ENCODE measurements at regions not wholly inside any gene's neighbourhood (a gene's known extent, or its start where the extent isn't known, plus 50 kb on each side); places are given as distances from the start of the nearest gene placed in this dataset.
"Not testable (repeated sequence)": the region's sequence is repeated elsewhere in the genome, so short reads cannot be mapped to it uniquely, and the experiment has no call there.

- TF ChIP-seq CTCF (conservative IDR thresholded peaks at IDR 0.05 in 1 of 2, IDR thresholded peaks at IDR 0.05 in 1 of 2; ENCODE audit: low read depth in 1 of 2, low read length in 2 of 2); EZH2 (IDR thresholded peaks at IDR 0.05; ENCODE audit: low read length, missing control alignments): not testable (repeated sequence)
These were observed 52.3 kb upstream of the FRG1 start for GRCh38 chr4:189888407-189888806.

All from fibroblast of lung (primary cell).